ENCODE measurements at regions not wholly inside any gene's neighbourhood (a gene's known extent, or its start where the extent isn't known, plus 50 kb on each side); places are given as distances from the start of the nearest gene placed in this dataset.

DNA sequence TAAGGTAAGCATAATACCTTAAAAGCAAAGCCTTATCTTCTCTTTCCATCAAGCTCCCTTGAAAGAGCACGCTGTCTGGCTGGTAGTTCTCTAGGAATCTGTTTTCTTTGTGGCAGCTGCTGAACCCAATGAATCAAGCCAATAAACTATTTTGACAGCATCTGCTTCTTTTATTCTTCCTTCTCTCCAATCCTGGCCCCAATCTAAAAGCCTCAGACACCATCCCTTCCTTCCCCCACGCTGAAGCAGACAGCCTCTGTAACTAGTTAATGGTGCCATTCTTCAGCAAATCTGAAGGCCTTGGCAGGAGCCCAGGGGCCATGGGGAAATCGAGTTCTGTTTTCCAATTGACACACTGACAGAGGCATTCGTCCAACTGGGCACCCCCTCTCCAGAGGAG lies 186.6 kb upstream of the LYZL1 start:
- no peak overlapping the region for H3K27ac Mint-ChIP-seq (ENCODE audit: unreplicated experiment)
- Histone ChIP-seq H3K79me2 (ENCODE audit: insufficient read depth, low read length) (no peaks in the 10 kb centered on the region), H3K4me3 (ENCODE audit: insufficient read depth, low read depth, low read length) (no peak overlapping the region), H3K27ac (ENCODE audit: low read depth, low read length) (no peak overlapping the region), H2AFZ (ENCODE audit: low read depth, low read length) (no peak overlapping the region), H3K4me2 (ENCODE audit: low read length) (peak overlapping the region; percentile 4), H3K27me3 (ENCODE audit: insufficient read depth, low read length) (no peaks in the 10 kb centered on the region), H4K20me1 (ENCODE audit: insufficient read depth, low read length) (no peaks in the 10 kb centered on the region), H3K9me3 (ENCODE audit: insufficient read depth, low read depth, low read length) (no peaks in the 10 kb centered on the region), H3K36me3 (ENCODE audit: insufficient read depth, low read length) (no peaks in the 10 kb centered on the region), H3K9ac (ENCODE audit: low read length) (no peak overlapping the region), H3K4me1 (ENCODE audit: insufficient read depth, low read length) (peaks cover 20% of the 10 kb centered on the region)
- H3K27me3 Mint-ChIP-seq (ENCODE audit: low read depth, unreplicated experiment) = no peaks in the 10 kb centered on the region
- H3K9me3 Mint-ChIP-seq (ENCODE audit: unreplicated experiment) = no peaks in the 10 kb centered on the region
- H3K4me3 Mint-ChIP-seq (ENCODE audit: unreplicated experiment) = no peak overlapping the region
- peak; percentile 41 for DNase-seq (ENCODE audit: low read depth)
- no peaks in the 10 kb centered on the region for H3K36me3 Mint-ChIP-seq (ENCODE audit: low read depth, unreplicated experiment)
- no peak for TF ChIP-seq EZH2 (IDR thresholded peaks at IDR 0.05; ENCODE audit: insufficient read depth, low read length)
- TF ChIP-seq, protein P1, sequence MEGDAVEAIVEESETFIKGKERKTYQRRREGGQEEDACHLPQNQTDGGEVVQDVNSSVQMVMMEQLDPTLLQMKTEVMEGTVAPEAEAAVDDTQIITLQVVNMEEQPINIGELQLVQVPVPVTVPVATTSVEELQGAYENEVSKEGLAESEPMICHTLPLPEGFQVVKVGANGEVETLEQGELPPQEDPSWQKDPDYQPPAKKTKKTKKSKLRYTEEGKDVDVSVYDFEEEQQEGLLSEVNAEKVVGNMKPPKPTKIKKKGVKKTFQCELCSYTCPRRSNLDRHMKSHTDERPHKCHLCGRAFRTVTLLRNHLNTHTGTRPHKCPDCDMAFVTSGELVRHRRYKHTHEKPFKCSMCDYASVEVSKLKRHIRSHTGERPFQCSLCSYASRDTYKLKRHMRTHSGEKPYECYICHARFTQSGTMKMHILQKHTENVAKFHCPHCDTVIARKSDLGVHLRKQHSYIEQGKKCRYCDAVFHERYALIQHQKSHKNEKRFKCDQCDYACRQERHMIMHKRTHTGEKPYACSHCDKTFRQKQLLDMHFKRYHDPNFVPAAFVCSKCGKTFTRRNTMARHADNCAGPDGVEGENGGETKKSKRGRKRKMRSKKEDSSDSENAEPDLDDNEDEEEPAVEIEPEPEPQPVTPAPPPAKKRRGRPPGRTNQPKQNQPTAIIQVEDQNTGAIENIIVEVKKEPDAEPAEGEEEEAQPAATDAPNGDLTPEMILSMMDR (IDR thresholded peaks at IDR 0.05; ENCODE audit: insufficient read depth, low read depth, low read length) = no peak
- no peak for FAIRE-seq
- H3K4me1 Mint-ChIP-seq (ENCODE audit: low read depth, unreplicated experiment) = peaks cover 24% of the 10 kb centered on the region

DNA sequence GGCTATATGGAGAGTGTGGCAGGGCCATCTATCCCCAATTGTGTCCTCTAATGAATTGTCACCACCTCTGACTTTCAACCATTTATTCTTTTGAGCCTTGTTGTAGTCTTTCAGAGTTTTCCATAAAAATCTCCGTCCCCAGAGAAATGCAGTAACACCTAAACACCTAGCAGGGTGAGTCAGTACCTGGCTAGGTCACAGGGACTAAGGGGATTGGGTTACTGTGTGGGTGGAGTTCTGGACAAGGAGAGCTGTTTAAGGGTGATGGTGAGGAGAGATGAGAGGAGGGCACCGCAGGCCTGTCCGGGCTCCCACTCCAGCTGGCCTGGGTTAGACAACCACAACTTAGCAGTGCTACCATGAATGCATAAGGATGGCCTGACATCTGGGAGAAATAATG lies 186.2 kb upstream of the LYZL1 start:
- Histone ChIP-seq H3K4me3 (ENCODE audit: insufficient read depth, low read depth, low read length) (no peak overlapping the region), H3K4me2 (ENCODE audit: low read length) (peak overlapping the region; percentile 4), H4K20me1 (ENCODE audit: insufficient read depth, low read length) (no peaks in the 10 kb centered on the region), H3K4me1 (ENCODE audit: insufficient read depth, low read length) (peaks cover 20% of the 10 kb centered on the region), H3K27me3 (ENCODE audit: insufficient read depth, low read length) (no peaks in the 10 kb centered on the region), H3K27ac (ENCODE audit: low read depth, low read length) (no peak overlapping the region), H3K9me3 (ENCODE audit: insufficient read depth, low read depth, low read length) (no peaks in the 10 kb centered on the region), H3K36me3 (ENCODE audit: insufficient read depth, low read length) (no peaks in the 10 kb centered on the region), H3K79me2 (ENCODE audit: insufficient read depth, low read length) (no peaks in the 10 kb centered on the region), H3K9ac (ENCODE audit: low read length) (no peak overlapping the region), H2AFZ (ENCODE audit: low read depth, low read length) (no peak overlapping the region)
- no peaks in the 10 kb centered on the region for H3K9me3 Mint-ChIP-seq (ENCODE audit: unreplicated experiment)
- H3K36me3 Mint-ChIP-seq (ENCODE audit: low read depth, unreplicated experiment) = no peaks in the 10 kb centered on the region
- no peak for FAIRE-seq
- no peaks in the 10 kb centered on the region for H3K27me3 Mint-ChIP-seq (ENCODE audit: low read depth, unreplicated experiment)
- TF ChIP-seq EZH2 (IDR thresholded peaks at IDR 0.05; ENCODE audit: insufficient read depth, low read length) = no peak
- TF ChIP-seq, protein P1 (IDR thresholded peaks at IDR 0.05; ENCODE audit: insufficient read depth, low read depth, low read length) = no peak
- no peak overlapping the region for H3K4me3 Mint-ChIP-seq (ENCODE audit: unreplicated experiment)
- DNase-seq (ENCODE audit: low read depth) = no peak
- peaks cover 24% of the 10 kb centered on the region for H3K4me1 Mint-ChIP-seq (ENCODE audit: low read depth, unreplicated experiment)
- no peak overlapping the region for H3K27ac Mint-ChIP-seq (ENCODE audit: unreplicated experiment)

DNA sequence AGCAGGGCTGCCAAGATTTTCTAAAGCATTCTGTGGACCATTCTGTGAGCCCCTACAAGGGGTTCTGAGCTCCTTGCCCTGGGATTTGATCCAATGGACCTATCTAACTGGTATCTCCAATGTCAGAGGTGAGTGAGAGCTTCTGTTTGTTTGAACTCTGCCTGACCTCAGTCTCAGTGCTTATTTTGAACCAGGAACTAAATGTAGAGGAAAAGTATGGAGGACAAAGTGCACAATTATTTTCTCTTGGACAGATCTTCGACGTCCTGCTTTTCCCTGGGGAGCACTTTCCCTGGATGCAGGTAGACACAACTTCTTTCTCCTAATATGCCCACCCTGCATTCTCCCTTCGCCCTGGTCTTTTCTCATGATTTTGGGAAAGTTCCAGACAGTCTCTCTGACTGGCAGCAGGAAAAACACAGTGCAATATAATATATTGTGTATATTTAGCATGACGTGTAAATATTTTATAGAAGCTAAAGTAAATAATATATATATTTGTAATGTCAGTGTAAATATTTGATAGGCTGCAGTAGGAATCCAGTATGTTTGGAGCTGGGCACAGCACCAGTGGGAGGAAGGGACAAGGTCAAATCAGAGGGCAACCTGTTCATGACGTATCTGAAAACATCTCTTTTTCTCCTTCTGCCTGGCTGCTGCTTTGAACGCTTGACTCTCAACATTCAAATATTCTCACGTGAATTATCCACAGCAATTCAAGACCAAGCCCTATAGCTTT lies 184.0 kb upstream of the LYZL1 start:
- H3K9me3 Mint-ChIP-seq (ENCODE audit: unreplicated experiment) = no peaks in the 10 kb centered on the region
- no peaks in the 10 kb centered on the region for H3K79me2 ChIP-seq (ENCODE audit: insufficient read depth, low read length)
- H3K36me3 ChIP-seq (ENCODE audit: insufficient read depth, low read length) = no peaks in the 10 kb centered on the region
- H3K27ac Mint-ChIP-seq (ENCODE audit: unreplicated experiment) = no peak overlapping the region
- no peaks in the 10 kb centered on the region for H3K27me3 ChIP-seq (ENCODE audit: insufficient read depth, low read length)
- peaks cover 3% of the 10 kb centered on the region for H3K27me3 Mint-ChIP-seq (ENCODE audit: low read depth, unreplicated experiment)
- no peaks in the 10 kb centered on the region for H3K9me3 ChIP-seq (ENCODE audit: insufficient read depth, low read depth, low read length)
- no peak overlapping the region for H2AFZ ChIP-seq (ENCODE audit: low read depth, low read length)
- no peak for DNase-seq (ENCODE audit: low read depth)
- no peaks in the 10 kb centered on the region for H3K36me3 Mint-ChIP-seq (ENCODE audit: low read depth, unreplicated experiment)
- peak overlapping the region; percentile 22 for H3K27ac ChIP-seq (ENCODE audit: low read depth, low read length)
- no peak overlapping the region for H3K4me3 Mint-ChIP-seq (ENCODE audit: unreplicated experiment)
- H3K4me3 ChIP-seq (ENCODE audit: insufficient read depth, low read depth, low read length) = no peak overlapping the region
- H4K20me1 ChIP-seq (ENCODE audit: insufficient read depth, low read length) = no peaks in the 10 kb centered on the region
- no peak for FAIRE-seq
- peaks cover 20% of the 10 kb centered on the region for H3K4me1 ChIP-seq (ENCODE audit: insufficient read depth, low read length)
- H3K9ac ChIP-seq (ENCODE audit: low read length) = no peak overlapping the region
- H3K4me1 Mint-ChIP-seq (ENCODE audit: low read depth, unreplicated experiment) = peaks cover 24% of the 10 kb centered on the region
- peak overlapping the region; percentile 76 for H3K4me2 ChIP-seq (ENCODE audit: low read length)
- TF ChIP-seq, protein P1 (IDR thresholded peaks at IDR 0.05; ENCODE audit: insufficient read depth, low read depth, low read length) = no peak
- no peak for TF ChIP-seq EZH2 (IDR thresholded peaks at IDR 0.05; ENCODE audit: insufficient read depth, low read length)
